Stimulated activated CD4-positive, alpha-beta T cell treated with anti-CD3 and anti-CD28 coated beads, Interleukin-12 subunit alpha, Interleukin-12 subunit beta, amount 100 ng/mL, for 48 hours (primary cell): ENCODE measurements at regions not wholly inside any gene's neighbourhood (a gene's known extent, or its start where the extent isn't known, plus 50 kb on each side); places are given as distances from the start of the nearest gene placed in this dataset.
"Not testable (repeated sequence)": the region's sequence is repeated elsewhere in the genome, so short reads cannot be mapped to it uniquely, and the experiment has no call there.

Experiments
- DNase-seq, 3 donors: peaks; one replicate each; pipeline ENCODE4 v3.0.0-alpha.2; 2020; ENCODE audit warnings: low read depth in 2 of 3, low spot score in 1 of 3

GRCh38 chr14:55891692-55892091 lies 226.5 kb upstream of the PELI2 start:
- no peak for DNase-seq

DNA sequence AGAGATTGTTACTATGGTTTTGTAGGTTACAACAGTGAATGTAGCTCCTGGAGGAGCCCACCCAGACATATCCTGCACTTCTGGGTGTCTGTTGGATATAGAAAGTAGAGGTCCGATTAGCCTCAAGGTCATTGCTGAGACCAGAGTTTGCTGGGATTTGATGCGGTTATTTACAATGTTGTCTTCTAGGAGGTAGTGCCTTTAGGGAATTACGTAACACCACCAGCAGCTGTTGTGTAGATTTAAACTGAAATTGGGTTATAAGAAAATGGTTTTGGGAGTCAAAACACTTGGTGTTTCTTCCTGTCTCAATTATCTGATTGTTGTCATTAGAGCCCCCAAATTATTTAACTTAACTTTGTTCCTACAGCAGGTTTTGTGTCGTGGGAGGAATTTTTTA lies 225.3 kb upstream of the PELI2 start:
- DNase-seq, result no peak

DNA sequence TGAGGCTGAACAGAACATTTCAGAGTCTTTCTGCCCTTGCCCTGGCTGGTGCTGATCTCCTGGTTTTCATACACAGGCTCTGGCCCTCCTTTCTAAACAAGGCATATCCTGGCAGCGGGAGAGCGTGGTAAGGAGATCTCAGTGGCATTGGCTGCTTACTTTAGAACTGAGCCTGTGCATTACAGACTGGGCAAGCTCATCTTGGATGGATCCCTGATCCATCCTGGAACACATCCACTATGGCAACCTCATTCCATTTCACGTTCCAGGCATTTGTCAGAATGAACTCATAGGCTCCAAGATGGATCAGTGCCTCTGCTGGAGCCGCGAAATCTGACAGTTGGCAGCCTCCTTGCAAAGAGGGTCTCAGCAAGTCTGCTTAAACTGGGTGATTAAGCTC lies 224.5 kb upstream of the PELI2 start:
- no peak for DNase-seq

GRCh38 chr14:55897031-55897430 lies 221.2 kb upstream of the PELI2 start:
- no peak for DNase-seq

- DNase-seq, result no peak
These were observed 219.3 kb upstream of the PELI2 start for GRCh38 chr14:55898938-55899337.

- no peak for DNase-seq
These were observed 218.7 kb upstream of the PELI2 start for GRCh38 chr14:55899531-55899930.

- DNase-seq, result no peak
These were observed 217.5 kb upstream of the PELI2 start for GRCh38 chr14:55900749-55901148.

DNA sequence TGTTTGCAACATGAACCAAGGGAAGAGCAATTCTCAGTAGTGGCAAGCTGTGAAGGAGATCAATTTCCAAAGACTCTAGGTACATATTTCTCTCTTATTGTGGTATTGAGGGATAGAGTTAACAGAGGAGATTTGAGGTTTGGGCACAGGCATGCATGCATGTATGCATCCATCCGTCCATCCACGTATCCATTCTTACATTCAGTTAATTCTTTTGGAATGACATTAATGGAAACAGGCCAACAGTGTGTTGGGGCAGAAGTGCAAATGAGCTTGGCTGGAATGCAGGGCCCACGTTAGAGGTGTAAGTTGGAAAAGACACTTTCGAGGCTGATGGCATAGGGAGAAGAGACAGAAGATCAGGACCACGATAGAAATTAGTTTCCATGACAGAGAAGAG lies 216.9 kb upstream of the PELI2 start:
- no peak for DNase-seq

- DNase-seq, result no peak
These were observed 216.0 kb upstream of the PELI2 start for GRCh38 chr14:55902241-55902640.

GRCh38 chr14:55904086-55904485 lies 214.1 kb upstream of the PELI2 start:
- no peak for DNase-seq

DNA sequence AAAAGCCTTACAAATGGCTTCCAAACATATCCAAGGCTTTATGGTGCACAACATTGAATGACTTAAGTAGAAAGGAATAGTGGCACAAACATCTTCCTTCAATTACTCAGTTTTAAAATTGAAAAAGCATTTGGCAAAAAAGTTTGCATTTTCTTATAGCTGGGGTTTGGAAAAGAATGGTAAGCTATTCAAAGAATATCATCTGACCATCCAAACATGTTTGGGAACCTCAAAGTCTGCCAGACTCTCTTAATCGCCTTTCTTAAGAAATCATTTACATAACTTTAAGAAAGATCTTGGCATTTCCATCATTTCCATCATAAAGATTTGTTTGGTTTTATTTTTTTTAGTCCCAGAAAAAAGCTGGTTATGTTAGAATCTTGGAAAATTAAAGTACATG lies 210.1 kb upstream of the PELI2 start:
- no peak for DNase-seq

GRCh38 chr14:55909879-55910278 lies 208.3 kb upstream of the PELI2 start:
- no peak for DNase-seq

- DNase-seq, result no peak
These were observed 207.5 kb upstream of the PELI2 start for GRCh38 chr14:55910601-55911243.

DNA sequence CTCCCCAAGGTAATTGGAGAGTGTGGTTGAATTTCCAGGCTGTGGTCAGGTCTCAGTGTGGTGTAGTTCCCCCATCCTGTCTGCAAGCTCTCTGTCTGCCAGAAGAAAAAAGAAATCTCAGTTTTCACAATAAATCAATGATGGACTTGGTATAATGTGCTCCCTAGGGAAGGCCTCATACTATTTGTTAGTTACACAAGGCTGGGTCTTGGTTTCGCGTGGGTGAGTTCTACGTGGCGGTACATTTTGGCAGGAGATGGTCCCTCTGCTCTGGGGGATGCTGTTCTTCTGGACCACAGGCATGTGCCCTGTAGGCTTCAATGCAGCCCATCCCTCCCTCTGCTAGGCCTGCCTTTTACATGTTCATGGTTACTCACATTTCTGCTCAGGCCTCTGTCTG lies 206.4 kb upstream of the PELI2 start:
- DNase-seq, result no peak

- DNase-seq, result no peak
These were observed 205.9 kb upstream of the PELI2 start for GRCh38 chr14:55912344-55912743.

DNA sequence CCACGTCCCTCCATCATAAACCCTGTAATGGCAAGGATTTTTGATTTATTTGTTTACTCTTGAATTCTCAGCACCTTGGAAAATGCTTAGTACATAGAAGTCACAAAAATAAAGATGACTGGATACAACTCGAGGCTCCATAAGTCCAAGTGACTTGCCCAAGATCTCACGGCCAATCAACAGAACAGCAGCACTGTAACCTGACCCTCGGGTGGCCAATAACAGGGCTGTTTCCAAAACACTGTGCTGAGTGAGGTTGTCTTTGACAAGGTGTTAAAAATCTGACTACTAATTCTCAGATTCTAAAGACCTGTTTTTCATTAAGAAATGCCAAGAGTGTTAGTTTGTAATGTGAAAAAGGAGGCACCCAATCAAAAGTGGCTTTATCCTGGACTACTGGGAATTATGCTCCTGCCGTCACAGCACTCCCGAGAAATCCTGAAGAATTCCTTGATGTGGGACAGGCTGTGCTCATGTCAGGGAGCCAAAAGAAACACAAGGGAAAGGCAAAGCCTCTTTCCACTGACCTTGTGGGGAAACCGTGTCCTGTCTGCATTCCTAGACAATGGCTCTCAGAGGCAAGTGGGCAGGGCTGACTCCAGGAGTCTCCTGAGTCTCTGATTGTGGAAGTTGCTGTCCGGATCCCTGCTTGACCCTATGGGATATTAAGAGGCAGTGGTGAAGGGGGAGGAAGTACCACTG lies 204.7 kb upstream of the PELI2 start:
- no peak for DNase-seq

DNA sequence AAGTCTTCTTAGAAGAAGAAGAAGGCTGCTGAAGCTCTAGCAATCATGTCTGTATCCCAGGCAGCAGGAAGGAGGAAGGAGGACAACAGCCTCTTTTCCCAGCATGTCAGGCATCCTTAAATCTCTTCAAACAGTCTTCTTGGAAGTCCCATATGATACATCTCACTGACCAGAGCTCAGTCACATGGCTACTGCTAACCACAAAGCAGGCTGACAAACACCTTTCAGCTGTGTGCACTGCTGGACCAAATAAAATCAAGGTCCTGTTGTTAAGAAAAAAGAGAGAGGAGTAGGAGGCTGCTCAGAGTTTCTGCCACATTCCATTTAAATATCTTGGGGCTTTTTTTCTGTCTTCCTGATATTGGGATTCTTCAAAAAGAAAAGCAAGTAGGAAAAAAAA lies 203.4 kb upstream of the PELI2 start:
- no peak for DNase-seq

DNA sequence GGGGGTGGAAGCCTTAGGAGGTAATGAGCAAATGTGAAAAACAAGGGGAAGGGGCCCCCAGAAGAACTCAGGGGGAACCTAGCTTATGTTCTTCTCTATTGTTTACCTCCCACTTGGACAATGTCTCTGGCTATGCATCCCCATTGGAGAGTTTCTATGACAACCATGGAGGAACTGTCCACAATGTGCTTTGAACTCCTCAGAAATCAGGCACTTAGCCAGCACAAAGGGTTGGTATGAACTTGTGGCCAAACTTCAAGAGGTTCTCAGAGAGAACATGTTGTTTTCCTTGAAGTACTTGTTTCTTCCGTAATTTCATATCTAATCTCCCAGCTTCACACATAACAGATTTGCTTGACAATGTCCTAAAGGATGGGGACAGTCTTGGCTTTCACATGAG lies 202.8 kb upstream of the PELI2 start:
- DNase-seq, result no peak

DNA sequence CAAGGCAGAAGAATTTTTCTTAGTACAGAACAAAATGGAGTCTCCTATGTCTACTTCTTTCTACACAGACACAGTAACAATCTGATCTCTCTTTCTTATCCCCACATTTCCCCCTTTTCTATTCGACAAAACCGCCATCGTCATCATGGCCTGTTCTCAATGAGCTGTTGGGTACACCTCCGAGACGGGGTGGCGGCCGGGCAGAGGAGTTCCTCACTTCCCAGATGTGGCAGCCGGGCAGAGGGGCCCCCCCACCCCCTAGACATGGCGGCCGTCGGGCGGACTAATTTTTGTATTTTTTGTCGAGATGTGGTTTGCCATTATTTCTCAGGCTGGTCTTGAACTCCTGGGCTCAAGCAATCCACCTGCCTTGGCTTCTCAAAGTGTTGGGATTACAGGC lies 198.4 kb upstream of the PELI2 start:
- not testable (repeated sequence) for DNase-seq

DNA sequence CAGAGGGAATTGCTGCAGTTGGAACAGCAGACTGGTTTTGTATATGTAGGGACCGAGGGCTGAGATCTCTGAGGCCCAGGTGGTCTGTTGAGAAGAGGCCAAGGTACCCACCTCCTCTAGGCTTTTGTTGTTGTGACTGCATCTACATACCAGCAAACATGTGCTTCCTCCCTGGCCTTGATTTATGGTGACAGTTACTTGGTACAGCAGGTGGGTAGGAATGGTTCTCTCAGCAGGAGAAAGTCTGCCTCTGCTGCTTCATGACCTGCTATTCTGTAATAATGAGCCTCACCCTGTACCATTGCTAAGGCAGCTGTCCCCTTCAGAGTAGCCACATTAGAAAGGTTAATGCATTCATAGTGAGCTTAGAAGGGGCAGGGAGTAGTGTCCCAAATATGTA lies 196.7 kb upstream of the PELI2 start:
- DNase-seq, result no peak

- DNase-seq, result no peak
These were observed 192.2 kb upstream of the PELI2 start for GRCh38 chr14:55926007-55926406.

DNA sequence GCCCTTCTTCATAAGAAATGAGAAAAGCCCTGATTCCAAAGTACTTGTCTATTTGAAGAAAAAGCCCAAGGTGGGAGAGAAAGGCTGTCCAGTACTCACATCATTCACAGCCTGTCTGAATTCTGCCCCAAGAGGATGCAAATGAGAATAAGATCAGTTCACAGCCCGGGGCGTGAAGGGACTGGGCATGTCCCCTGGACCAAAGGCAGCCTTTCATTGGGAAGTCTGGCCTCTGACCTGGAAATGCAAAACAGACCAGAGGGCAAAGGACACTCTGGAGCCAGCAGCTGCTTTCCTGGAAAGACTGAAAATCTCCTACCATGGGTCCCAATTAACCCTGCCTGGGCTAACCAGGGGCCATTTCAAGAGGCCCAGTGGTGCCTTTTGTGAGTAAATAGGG lies 191.2 kb upstream of the PELI2 start:
- DNase-seq, result no peak

- no peak for DNase-seq
These were observed 189.9 kb upstream of the PELI2 start for GRCh38 chr14:55928276-55928675.
